ENCODE measurements at regions not wholly inside any gene's neighbourhood (a gene's known extent, or its start where the extent isn't known, plus 50 kb on each side); places are given as distances from the start of the nearest gene placed in this dataset.

GRCh38 chr5:13278811-13279210, 665.7 kb downstream of the DNAH5 start:
- TF ChIP-seq CTCF (IDR thresholded peaks at IDR 0.05) (no peak), POLR2A (IDR thresholded peaks at IDR 0.05) (no peak)
